Trophoblast cell (in vitro differentiated cells and primary cell): ENCODE measurements at regions not wholly inside any gene's neighbourhood (a gene's known extent, or its start where the extent isn't known, plus 50 kb on each side); places are given as distances from the start of the nearest gene placed in this dataset.
A peak's percentile ranks its signal among the peaks of the same experiment; 100 is the strongest.

Source experiments
- DNase-seq, 2 donors: peaks; one replicate each; pipeline ENCODE4 v3.0.0-alpha.2; 2016
- H2AFZ ChIP-seq: 2 replicates; pipeline ENCODE4 v1.6.1; 2013; ENCODE audit warnings: low read length, moderate library complexity, mild to moderate bottlenecking; ENCODE audit not compliant: insufficient read depth, poor library complexity
- H2AK5ac ChIP-seq: 2 replicates; pipeline ENCODE4 v1.6.1; 2013; ENCODE audit warnings: mild to moderate bottlenecking, low read length
- H2BK120ac ChIP-seq: 2 replicates; pipeline ENCODE4 v1.6.1; 2013; ENCODE audit warnings: low read length, mild to moderate bottlenecking, moderate library complexity; ENCODE audit not compliant: insufficient read depth, poor library complexity
- H2BK12ac ChIP-seq: 2 replicates; pipeline ENCODE4 v1.6.1; 2013; ENCODE audit warnings: mild to moderate bottlenecking, low read length, moderate library complexity
- H2BK5ac ChIP-seq: 2 replicates; pipeline ENCODE4 v1.6.1; 2013; ENCODE audit warnings: low read length, low read depth, moderate library complexity, mild to moderate bottlenecking; ENCODE audit not compliant: poor library complexity
- H3K14ac ChIP-seq: 2 replicates; pipeline ENCODE4 v1.6.1; 2013; ENCODE audit warnings: mild to moderate bottlenecking, low read length
- H3K18ac ChIP-seq: 2 replicates; pipeline ENCODE4 v1.6.1; 2013; ENCODE audit warnings: mild to moderate bottlenecking, low read length
- H3K23ac ChIP-seq: 2 replicates; pipeline ENCODE4 v1.6.1; 2013; ENCODE audit warnings: low read length
- H3K27ac ChIP-seq: 2 replicates; pipeline ENCODE4 v1.5.1; 2013; ENCODE audit warnings: low read depth, mild to moderate bottlenecking, inconsistent platforms, low read length, moderate library complexity
- H3K27me3 ChIP-seq: 2 replicates; pipeline ENCODE4 v1.6.1; 2013; ENCODE audit warnings: inconsistent platforms, mild to moderate bottlenecking, low read length, moderate library complexity; ENCODE audit not compliant: insufficient read depth
- H3K36me3 ChIP-seq, 2 experiments: 1 replicate in 1 of 2; 2 replicates in 1 of 2; pipeline ENCODE4 v1.6.1; 2013; ENCODE audit warnings: low read length in 2 of 2, mild to moderate bottlenecking in 2 of 2, moderate library complexity in 1 of 2; ENCODE audit not compliant: insufficient read depth in 2 of 2, control insufficient read depth in 1 of 2
- H3K4ac ChIP-seq: 2 replicates; pipeline ENCODE4 v1.6.1; 2013; ENCODE audit warnings: low read depth, mild to moderate bottlenecking, low read length, moderate library complexity
- H3K4me1 ChIP-seq, 2 experiments: 1 replicate in 1 of 2; 2 replicates in 1 of 2; pipeline ENCODE4 v1.6.1; 2013; ENCODE audit warnings: low read length in 2 of 2, mild to moderate bottlenecking in 2 of 2, moderate library complexity in 1 of 2; ENCODE audit not compliant: insufficient read depth in 2 of 2, control insufficient read depth in 1 of 2
- H3K4me2 ChIP-seq: 2 replicates; pipeline ENCODE4 v1.6.1; 2013; ENCODE audit warnings: inconsistent platforms, mild to moderate bottlenecking, low read length, moderate library complexity
- H3K4me3 ChIP-seq: 2 replicates; pipeline ENCODE4 v1.5.1; 2013; ENCODE audit warnings: mild to moderate bottlenecking, low read depth, low read length, inconsistent platforms
- H3K79me1 ChIP-seq: one replicate; pipeline ENCODE4 v1.6.1; 2013; ENCODE audit warnings: low read length
- H3K79me2 ChIP-seq: 2 replicates; pipeline ENCODE4 v1.6.1; 2013; ENCODE audit warnings: low read length, mild to moderate bottlenecking; ENCODE audit not compliant: control insufficient read depth, insufficient read depth, poor library complexity
- H3K9ac ChIP-seq: 2 replicates; pipeline ENCODE4 v1.6.1; 2013; ENCODE audit warnings: mild to moderate bottlenecking, low read length
- H3K9me3 ChIP-seq: 2 replicates; pipeline ENCODE4 v1.6.1; 2013; ENCODE audit warnings: low read depth, mild to moderate bottlenecking, control low read depth, inconsistent platforms, low read length; ENCODE audit not compliant: insufficient read depth
- H4K12ac ChIP-seq: 2 replicates; pipeline ENCODE4 v1.6.1; 2013; ENCODE audit warnings: low read depth, mild to moderate bottlenecking, low read length, moderate library complexity
- H4K8ac ChIP-seq: 2 replicates; pipeline ENCODE4 v1.6.1; 2013; ENCODE audit warnings: low read depth, mild to moderate bottlenecking, low read length, moderate library complexity
- H4K91ac ChIP-seq: one replicate; pipeline ENCODE4 v1.6.1; 2013; ENCODE audit warnings: low read depth, mild to moderate bottlenecking, low read length, moderate library complexity
- WGBS: extraction: QIAGEN DNeasy Blood & Tissue Kit; methylation state at CpG from one replicate; pipeline ENCODE4 v1.1.7; 2013; ENCODE audit warnings: missing lambda C conversion rate; ENCODE audit not compliant: insufficient read length, insufficient coverage; ENCODE audit errors: extremely low coverage; 5-methylcytosine and 5-hydroxymethylcytosine counted together

DNA sequence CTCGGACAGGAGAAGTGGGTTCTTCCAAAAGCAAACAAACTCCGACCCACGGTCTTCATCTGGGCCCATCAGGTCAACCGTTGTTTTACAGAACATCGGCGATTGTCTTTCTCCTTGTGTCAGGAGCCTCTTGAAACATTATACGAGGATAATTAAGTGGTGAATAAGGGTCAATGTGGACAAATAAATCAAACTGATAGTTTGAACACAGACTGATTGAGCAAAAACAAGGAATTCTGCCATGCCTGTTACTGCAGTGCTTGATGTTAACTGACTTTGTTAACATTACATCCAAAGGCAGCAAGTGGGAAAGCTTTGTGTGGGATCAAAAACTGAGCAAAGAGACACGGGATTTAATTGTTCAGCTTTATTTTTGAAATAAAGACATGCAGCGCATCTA lies 101.1 kb upstream of the IFNGR1 start:
- Histone ChIP-seq H3K23ac (no peak overlapping the region), H3K4me2 (no peak overlapping the region), H4K12ac (no peak overlapping the region), H3K36me3 (no peaks in the 10 kb centered on the region), H2BK5ac (no peak overlapping the region), H3K9ac (no peak overlapping the region), H3K79me2 (no peaks in the 10 kb centered on the region), H4K91ac (no peak overlapping the region), H4K8ac (no peak overlapping the region), H3K4me1 (no peaks in the 10 kb centered on the region), H2AFZ (no peak overlapping the region), H3K9me3 (no peaks in the 10 kb centered on the region), H3K27me3 (no peaks in the 10 kb centered on the region), H2BK12ac (no peak overlapping the region), H2BK120ac (no peak overlapping the region), H3K14ac (no peak overlapping the region), H2AK5ac (no peak overlapping the region), H3K4me3 (no peak overlapping the region), H3K27ac (no peak overlapping the region), H3K79me1 (no peaks in the 10 kb centered on the region), H3K4ac (no peak overlapping the region), H3K18ac (no peak overlapping the region)
- WGBS = no CpG with 5 or more reads among the region's 9 CpGs
- no peak for DNase-seq

GRCh38 chr6:137316626-137317025 lies 97.4 kb upstream of the IFNGR1 start:
- H2BK5ac ChIP-seq = no peak overlapping the region
- H3K27ac ChIP-seq = no peak overlapping the region
- no peak for DNase-seq
- no peak overlapping the region for H3K18ac ChIP-seq
- H3K79me1 ChIP-seq = no peaks in the 10 kb centered on the region
- H4K12ac ChIP-seq = no peak overlapping the region
- H3K4ac ChIP-seq = no peak overlapping the region
- no peaks in the 10 kb centered on the region for H3K79me2 ChIP-seq
- no peak overlapping the region for H3K23ac ChIP-seq
- H3K4me3 ChIP-seq = no peak overlapping the region
- no peak overlapping the region for H4K8ac ChIP-seq
- no peak overlapping the region for H4K91ac ChIP-seq
- no peaks in the 10 kb centered on the region for H3K9me3 ChIP-seq
- no peak overlapping the region for H3K14ac ChIP-seq
- no peak overlapping the region for H3K4me2 ChIP-seq
- no peak overlapping the region for H2BK12ac ChIP-seq
- H3K27me3 ChIP-seq = no peaks in the 10 kb centered on the region
- no peak overlapping the region for H2BK120ac ChIP-seq
- no peak overlapping the region for H2AFZ ChIP-seq
- H2AK5ac ChIP-seq = no peak overlapping the region
- no peak overlapping the region for H3K9ac ChIP-seq
- H3K36me3 ChIP-seq = no peaks in the 10 kb centered on the region
- H3K4me1 ChIP-seq = no peaks in the 10 kb centered on the region

DNA sequence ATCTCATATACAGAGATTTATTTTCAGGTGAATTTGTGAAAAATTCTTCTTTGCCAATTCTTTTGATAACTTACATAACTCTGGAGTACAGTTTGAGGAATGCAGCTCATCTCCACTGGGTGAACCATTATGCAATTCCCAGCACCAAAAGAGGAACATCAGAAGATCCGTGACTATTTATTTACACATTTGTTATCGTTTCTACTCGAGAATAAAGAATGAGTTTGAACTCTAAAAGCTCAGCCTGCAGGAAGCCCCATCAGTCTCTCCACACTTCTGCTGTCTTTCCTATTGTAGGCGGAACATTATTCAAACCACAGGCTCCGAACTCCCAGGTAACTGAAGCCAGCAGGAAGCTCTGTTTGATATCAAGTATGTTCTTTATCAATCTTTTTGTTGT lies 95.9 kb upstream of the IFNGR1 start:
- Histone ChIP-seq H3K18ac (no peak overlapping the region), H3K79me2 (no peaks in the 10 kb centered on the region), H4K91ac (no peak overlapping the region), H3K27me3 (no peaks in the 10 kb centered on the region), H3K79me1 (no peaks in the 10 kb centered on the region), H3K14ac (no peak overlapping the region), H3K9ac (no peak overlapping the region), H3K27ac (no peak overlapping the region), H3K9me3 (no peaks in the 10 kb centered on the region), H3K4me2 (no peak overlapping the region), H4K12ac (no peak overlapping the region), H2BK5ac (no peak overlapping the region), H3K4me1 (no peaks in the 10 kb centered on the region), H3K4ac (no peak overlapping the region), H2AK5ac (no peak overlapping the region), H3K23ac (no peak overlapping the region), H4K8ac (no peak overlapping the region), H2BK12ac (no peak overlapping the region), H2AFZ (no peak overlapping the region), H2BK120ac (no peak overlapping the region), H3K36me3 (no peaks in the 10 kb centered on the region), H3K4me3 (no peak overlapping the region)
- DNase-seq = peak in 1 of 2 donors; percentile 35
- WGBS = no CpG with 5 or more reads among the region's 5 CpGs

DNA sequence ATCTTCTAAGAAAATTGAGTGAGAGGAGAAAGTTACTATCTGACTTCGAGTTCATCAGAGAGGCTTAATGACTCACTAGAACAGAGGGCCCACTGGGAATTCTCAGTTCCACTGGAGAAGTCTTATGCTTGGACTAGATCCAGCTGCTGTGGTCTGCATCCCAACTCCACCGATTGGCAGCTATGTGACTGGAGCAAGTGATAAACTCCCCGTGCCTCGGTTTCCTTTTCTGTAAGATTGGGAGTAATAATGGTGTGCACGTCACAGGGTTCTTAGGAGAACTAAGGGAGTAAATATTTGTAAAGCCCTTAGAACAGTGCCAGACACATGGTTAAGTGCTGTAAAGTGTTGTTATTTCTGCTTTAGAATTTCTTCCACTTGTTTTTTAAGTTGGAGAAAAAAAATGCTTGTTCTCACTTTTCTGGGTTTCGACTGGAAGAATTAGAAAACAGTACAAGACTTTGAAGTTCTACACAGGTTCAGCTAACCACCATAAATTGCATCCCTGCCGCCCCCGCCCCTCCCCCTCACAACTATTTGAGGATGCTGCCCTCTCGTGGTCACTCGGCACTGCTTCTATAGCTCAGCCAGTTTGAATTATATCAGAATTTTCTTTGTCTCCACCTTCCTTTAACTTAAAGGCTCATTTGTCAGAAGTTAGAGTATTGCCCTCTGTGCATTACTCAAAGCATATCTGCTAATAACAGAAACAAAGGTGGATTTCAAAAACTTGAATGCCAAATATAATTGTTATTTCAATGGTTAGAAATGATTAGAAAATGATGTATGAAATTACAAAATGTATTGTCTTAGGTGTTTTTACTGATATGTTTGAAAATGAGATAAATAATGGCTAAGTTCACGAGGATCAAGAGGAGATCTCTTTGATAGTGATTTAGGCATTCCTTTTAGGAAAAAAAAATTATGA lies 95.0 kb upstream of the IFNGR1 start:
- Histone ChIP-seq H3K27ac (no peak overlapping the region), H4K91ac (no peak overlapping the region), H2BK5ac (no peak overlapping the region), H2BK120ac (no peak overlapping the region), H3K4me3 (no peak overlapping the region), H3K18ac (no peak overlapping the region), H3K4me1 (peaks cover 0 to 3% of the 10 kb centered on the region in 2 experiments), H2AK5ac (no peak overlapping the region), H3K79me1 (no peaks in the 10 kb centered on the region), H3K27me3 (no peaks in the 10 kb centered on the region), H4K12ac (no peak overlapping the region), H3K4me2 (no peak overlapping the region), H3K9ac (no peak overlapping the region), H3K79me2 (no peaks in the 10 kb centered on the region), H3K14ac (no peak overlapping the region), H3K23ac (no peak overlapping the region), H3K9me3 (no peaks in the 10 kb centered on the region), H3K4ac (no peak overlapping the region), H3K36me3 (no peaks in the 10 kb centered on the region), H4K8ac (no peak overlapping the region), H2AFZ (no peak overlapping the region), H2BK12ac (no peak overlapping the region)
- WGBS = no CpG with 5 or more reads among the region's 11 CpGs
- peak; percentile 28 to 76 for DNase-seq
